ENCODE measurements at regions not wholly inside any gene's neighbourhood (a gene's known extent, or its start where the extent isn't known, plus 50 kb on each side); places are given as distances from the start of the nearest gene placed in this dataset.
A peak's percentile ranks its signal among the peaks of the same experiment; 100 is the strongest.

DNA sequence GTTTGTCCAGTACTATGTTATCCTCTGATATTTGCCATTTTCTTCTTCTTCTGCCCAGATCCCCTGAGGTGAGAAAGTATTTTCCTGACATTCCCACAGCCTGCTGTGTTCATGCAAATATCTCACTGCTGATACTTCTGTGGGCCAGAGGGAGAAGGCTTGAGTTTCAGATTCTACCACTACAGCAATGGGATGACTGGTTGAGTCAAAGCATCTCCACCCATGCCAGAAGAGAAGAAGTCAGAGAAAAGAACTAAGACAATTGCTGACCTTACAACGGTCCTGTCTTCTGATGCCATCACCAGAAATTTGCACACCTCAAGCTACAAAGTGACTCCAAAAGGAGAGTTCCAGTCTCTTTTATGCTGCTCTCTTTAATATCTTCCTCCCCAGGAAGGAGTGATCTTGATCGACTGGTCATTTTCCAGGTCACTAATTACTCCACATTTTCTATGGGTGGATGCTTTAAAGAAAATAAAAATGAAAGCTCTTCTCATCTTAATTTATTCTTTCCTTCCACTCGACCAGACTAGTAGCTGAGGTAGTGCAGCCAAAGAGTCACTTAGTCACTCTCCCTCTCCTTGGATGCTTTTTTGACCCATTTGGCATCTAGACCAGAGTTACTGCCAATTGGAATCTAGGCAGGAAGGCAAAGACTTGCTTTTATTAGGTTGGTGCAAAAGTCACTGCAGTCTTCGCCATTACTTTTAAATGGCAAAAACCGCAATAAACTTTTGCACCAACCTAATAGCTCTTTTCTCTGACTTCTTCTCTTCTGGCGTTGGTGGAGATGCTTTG lies 195.1 kb downstream of the PTPRC start:
- TF ChIP-seq CTCF (conservative IDR thresholded peaks at IDR 0.05): no peak
- no peak overlapping the region for H3K27ac ChIP-seq

DNA sequence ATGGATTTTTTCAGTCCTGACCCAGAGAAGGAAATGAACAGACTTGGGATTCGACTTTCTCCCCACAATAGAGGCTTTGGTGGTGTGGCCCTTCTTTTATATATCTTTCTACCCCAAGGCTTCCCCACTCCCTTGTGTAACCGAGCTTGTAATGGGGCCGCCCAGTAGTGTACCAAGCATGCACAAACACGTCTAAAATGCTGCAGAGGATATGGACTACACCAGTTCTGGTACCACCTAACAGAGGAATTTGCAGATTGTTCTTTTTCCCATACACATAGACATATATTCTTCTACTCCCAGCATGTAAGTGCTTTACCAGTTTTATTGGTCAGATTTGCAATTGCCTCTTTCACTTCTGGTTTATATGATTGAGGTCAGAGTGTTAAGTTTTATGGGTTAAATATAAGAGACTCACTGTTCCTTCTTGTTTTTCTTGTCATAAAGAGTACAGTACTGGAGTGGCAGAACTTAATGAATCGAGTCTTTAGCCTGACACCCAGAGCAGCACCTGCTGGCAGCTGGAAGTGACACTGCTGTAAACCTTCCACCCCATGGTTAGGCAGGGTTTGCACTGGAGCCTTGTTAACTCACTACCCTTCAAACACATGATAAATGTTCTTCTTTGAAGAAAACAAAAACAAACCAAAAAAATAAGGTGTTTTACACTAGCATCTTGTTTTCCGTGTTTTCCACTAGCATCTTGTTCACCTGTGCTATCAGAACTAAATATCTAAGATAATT lies 198.6 kb downstream of the PTPRC start:
- H3K27ac ChIP-seq: peak overlapping the region; percentile 50
- TF ChIP-seq CTCF (conservative IDR thresholded peaks at IDR 0.05): peak; percentile 46

DNA sequence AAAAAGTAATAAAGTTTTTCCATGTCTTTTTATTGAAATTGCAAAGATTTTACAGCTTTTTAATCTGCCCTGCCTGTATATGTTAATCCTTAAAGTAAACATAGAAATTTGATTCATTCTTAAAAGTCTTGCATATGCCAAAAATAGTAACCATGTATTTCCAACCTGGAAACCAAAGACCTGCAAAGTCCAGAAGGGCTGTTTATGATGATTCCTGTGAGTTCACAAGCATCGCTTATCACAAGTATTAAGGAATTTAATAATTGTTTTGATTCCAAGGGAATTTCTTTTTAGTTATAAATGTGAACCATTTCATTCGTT lies 199.1 kb downstream of the PTPRC start:
- peak overlapping the region; percentile 50 for H3K27ac ChIP-seq

DNA sequence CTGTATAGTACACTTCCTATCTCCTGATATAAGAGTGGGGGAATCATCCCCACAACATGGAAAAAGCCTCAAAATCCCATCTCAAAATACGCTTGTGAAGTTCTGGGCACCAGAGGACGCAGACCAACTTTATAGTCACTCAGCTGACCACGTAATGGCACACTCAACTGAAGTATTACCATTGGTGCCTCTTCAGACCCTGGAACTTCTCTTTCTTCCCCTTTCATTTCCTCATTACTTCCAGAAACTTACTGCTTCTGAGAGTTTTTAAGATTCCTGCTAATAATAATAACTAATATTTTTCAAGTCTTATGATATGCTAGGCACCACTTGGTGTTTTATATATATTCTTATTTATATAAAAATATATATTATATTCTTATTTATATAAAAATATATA lies 202.6 kb downstream of the PTPRC start:
- no peak for TF ChIP-seq CTCF (conservative IDR thresholded peaks at IDR 0.05)
- no peak overlapping the region for H3K27ac ChIP-seq

More for the DNA sequence above, 199.1 kb downstream of the PTPRC start:
- TF ChIP-seq CTCF (conservative IDR thresholded peaks at IDR 0.05): no peak

- no peak for TF ChIP-seq CTCF (conservative IDR thresholded peaks at IDR 0.05)
- no peak overlapping the region for H3K27ac ChIP-seq
These were observed 203.8 kb downstream of the PTPRC start for GRCh38 chr1:198842686-198843085.

GRCh38 chr1:198845271-198845670 lies 206.4 kb downstream of the PTPRC start:
- H3K27ac ChIP-seq: no peak overlapping the region
- no peak for TF ChIP-seq CTCF (conservative IDR thresholded peaks at IDR 0.05)

GRCh38 chr1:198845851-198846250 lies 207.0 kb downstream of the PTPRC start:
- TF ChIP-seq CTCF (conservative IDR thresholded peaks at IDR 0.05): no peak
- no peak overlapping the region for H3K27ac ChIP-seq

All from VCaP (cell line).